DMS53 (cell line): ENCODE measurements at regions not wholly inside any gene's neighbourhood (a gene's known extent, or its start where the extent isn't known, plus 50 kb on each side); places are given as distances from the start of the nearest gene placed in this dataset.
A peak's percentile ranks its signal among the peaks of the same experiment; 100 is the strongest.

ENCODE experiments used
- DNase-seq: peaks from one replicate; lab custom pipeline; 2025; lab: John Stamatoyannopoulos, UW

DNA sequence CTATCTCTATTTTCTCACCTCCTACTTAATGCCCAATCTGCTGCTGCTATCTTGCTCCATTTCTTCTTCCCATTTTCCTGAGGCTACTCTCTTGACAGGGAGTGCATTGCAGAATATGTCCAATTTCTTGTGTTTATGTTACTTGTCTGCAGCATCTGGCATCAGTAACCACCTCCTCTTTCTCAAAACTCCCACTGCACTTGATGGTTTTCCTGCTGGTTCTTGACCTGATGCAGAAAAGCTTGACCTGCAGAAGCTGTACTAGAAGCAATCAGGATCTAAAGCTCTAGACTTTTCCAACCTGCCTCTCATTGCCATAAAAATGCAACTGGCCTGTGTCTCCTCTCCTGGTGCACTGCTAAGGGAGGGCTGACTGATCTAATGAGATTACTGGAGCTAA lies 287.8 kb downstream of the ZEB1 start:
- no peak for DNase-seq

DNA sequence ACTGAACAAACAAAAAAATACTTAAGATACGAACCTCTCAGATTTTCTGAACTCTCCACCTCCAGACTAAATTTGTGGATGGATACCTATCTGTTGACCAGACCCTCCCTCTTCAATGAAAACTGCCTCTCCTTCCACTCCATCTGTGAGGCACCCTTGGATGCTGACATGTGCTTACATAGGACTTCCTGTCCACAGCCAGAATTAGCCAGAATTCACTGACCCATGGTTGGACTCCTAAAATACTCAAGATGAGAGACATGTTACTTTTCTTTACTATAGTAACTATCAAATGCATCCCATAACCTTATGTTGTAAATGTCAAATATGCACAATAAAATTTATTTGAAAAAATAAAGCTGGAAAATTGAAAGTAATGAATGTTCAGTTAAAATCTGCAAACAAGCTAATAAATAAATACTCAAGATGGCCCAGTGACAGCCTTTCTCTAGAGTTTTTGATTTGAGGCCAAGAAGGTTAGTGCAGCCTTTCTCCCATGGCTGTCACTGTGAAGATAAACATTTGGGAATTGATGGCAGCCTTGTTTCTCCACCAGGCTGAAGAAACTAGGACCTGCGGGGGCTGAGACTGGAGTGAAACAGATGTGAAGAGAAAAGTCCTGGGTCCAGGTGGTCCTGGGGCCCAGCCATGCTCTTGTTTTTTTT lies 287.0 kb downstream of the ZEB1 start:
- DNase-seq, result no peak

DNA sequence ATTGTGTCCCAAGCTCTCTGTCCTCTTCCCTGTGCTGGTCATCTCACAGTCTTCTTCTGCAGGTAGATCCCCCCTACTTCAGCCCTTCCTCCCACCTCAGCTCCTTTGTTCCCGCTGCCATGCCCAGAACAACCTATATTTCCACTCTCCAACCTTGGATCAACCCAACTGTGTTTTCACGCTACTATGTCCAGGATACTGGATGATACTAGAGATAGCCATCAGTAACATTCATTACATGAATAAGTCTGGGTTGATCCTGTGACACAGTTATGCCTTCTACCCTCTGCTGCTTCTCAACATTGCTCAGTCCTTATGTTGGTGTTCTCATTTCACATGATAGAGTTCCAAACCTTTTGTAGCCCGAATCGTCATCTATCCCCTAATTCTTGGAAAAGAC lies 286.4 kb downstream of the ZEB1 start:
- no peak for DNase-seq

DNA sequence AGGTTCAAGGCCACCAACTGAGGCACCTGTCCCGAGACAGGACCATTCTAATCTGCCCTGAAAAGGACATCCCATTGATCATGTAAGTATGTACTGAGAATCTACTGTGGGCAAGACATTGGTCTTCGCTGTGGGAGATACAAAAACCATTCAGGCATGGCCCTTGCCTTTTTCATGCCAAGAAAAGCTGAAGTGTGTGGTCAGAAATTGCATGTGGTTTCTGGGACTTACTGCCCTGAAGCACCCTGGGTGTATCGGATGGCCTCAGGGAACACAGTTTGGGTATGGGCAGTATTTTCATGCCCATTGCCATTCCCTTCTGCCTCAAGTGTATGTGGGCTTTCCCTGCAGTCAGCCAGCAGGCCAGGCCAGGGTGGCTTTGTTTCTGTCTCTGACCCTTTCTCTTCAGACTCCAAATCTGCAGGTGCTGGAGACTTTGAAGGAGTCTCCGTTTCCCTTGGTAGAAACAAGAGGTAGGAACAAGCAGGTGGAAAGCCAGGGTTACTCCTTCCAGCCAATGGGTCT lies 285.7 kb downstream of the ZEB1 start:
- DNase-seq, result no peak

DNA sequence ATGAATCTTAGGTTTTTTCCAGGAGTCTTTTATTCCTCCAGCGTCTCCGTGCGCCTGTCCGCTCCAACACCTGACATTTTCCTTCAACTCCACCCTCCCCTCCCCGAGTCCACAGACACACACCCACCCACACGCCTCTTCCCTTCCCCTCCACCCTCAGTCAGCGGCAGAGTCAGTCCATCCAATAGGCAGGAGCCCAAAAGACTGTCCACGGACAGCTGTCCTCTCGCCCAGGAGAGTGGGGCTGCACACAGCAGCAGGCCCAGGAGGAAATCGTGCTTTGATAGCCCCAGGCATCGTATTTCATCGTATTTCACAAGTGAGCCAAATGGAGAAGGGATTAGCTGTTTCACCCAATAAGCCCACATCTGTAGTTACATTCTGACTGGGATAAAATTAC lies 285.1 kb downstream of the ZEB1 start:
- DNase-seq, result peak; percentile 47

DNA sequence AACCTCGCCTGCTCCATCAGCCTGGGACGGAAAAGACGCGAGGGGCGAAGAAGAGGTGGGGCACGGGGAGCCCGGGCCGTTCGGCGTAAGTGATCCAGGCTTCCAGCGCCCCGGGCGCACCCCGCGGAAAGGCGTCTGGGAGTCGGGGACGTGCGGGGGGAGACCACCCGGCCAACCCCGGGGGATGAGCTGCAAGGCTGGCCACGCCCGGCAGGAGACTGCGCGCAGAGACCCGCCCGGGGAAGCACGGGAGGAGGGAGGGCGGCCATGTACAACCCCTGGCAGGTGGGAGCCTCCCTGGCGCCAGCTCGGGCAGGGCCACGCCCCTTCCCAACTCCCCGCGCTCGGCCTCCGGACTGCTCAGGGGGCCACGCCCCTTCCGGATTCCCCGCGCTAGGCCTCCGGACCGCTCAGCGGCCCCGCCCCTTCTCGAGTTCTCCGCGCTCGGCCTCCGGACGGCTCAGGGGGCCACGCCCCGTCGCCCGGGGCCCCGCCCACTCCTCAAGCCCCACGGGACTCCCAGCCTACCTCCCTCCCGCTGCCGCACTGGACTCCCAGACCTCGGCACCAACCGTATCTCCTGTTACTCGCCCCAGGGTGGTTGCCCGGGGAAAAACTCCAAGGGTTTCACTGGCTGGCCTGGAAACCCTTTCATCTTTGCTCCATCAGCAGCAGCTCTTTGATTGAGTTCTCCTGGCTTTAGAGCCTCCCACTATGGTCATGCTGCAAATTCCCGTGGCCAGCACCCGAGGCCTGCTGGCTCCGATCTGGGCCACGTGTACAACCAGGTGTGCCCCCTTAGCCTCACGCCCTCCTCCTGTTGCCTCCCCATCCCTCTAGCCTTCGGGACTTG lies 284.4 kb downstream of the ZEB1 start:
- peak; percentile 98 for DNase-seq

DNA sequence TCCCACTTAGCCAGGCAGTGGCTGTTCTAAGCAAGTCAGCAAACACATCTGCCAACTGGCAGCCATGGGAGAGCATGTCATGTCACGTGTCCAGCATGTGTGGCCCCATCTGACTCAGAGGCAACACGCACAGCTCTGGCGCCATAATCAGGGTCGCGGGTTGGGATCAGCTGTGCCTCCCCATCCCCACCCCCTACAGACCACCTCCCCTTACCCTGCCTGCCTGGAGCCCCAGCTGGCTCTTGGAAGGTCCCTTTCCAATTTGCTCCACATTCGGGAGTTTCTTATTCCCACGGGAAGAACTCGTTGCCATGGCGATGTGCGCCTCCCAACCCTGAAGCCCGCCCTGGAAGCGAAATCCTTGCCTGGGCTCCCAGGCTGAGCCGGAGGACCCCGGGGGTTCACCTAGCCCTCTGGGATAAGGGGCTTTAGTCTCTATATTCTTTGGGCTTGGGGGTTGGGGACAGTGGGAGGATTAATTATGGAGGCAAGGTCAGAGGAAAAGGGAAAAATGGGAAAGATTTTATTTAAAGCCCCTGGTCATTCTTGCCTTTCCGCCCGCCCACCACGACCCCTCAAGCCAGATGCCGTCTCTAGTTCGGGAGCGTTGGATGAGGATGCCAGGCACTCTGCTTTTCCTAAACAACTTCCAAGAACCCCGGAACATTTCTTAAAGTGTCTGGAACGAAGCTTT lies 283.7 kb downstream of the ZEB1 start:
- peak; percentile 67 for DNase-seq

DNA sequence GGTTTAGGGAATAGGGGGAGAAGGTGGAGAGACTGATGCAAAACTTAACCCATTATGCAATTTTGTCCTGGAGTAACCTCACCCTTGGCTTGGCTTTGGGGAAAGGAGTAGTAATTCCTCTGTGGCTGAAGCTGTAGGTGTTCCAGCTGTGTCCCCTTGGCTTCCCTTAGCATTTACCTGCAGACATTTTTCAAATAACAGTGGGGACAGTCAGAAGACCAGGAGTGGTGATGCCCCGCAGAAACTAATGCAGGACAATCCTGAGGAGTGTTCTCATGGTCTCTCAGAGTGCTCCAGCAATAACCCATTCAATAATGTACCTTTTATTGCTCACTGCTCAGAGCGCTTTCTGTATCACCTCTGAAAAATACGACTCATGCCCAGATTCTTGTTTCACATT lies 282.1 kb downstream of the ZEB1 start:
- no peak for DNase-seq

DNA sequence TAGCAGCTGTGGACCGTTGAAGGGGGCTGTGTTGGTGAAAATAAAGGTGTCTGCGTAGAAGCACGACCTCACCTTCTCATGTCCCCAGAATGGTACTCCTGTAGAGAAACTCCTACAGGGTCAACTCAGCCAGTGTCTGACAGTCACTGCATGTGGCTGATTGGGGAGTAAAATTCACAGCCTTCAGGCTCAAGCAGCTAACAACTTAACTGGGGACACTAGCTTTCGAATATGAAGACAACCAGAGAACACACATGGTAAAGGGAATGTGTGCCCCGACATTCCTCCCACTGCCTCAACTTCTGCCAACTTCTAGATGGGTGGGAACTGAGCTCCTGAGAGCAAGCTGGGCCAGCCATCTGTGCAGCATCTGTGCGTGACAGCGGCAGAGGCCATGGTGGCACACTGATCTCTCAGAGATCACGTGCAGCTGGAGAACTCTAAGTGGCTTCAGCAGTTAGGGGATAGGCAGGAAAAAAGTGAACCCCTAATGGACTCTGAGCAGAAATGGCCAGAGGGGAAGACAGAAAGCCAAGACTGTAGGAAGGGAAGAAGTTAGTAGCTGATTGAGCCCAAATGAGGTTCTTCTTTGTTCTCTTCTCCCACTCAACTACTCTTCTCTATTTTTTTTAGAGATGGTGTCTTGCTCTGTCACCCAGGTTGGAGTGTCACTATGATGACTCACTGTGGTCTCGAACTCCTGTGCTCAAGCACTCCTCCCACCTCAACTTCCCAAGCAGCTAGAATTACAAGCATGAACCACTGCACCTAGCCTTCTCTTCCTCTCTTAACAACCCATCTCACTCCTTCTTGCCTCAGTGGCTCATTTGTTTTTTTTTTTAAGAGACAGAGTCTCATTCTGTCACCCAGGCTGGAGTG lies 280.8 kb downstream of the ZEB1 start:
- DNase-seq, result peak; percentile 14

DNA sequence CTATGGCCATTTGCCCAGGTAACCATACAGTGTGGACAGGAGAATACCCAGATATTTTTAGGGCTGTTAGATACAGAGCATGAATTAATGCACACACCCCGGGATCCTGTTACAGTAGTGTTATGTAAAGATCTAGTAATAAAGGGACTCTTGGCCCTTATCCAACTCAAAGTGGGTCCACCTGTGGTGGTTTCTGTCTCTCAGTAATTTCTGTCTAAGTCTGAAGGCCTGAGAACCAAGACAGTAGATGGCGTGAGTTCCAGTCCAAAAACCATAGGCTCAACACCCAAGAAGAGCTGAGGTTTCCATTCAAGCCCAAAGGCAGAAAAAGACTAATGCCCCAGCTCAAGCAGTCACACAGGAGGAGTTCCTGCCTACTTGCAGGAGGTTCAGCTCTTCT lies 277.7 kb downstream of the ZEB1 start:
- DNase-seq, result no peak

DNA sequence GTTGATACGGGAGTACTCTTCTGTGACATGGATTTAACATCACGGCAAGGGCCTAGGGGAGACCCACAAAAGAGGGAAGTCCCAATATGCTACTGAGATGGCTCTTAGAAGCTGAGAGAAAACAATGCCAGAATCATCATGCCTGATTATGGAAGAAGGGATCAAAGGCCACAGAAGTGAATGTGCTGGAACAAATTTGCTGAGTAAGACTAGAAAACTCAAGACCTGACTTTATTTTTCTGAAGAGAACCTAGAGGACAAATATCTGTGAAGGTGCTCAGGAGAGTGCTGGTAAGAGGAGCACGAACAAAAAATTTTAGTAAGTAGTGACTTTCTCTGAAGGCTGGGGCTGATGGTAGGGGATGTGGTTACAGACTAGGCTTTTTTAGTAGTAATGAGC lies 277.0 kb downstream of the ZEB1 start:
- no peak for DNase-seq

DNA sequence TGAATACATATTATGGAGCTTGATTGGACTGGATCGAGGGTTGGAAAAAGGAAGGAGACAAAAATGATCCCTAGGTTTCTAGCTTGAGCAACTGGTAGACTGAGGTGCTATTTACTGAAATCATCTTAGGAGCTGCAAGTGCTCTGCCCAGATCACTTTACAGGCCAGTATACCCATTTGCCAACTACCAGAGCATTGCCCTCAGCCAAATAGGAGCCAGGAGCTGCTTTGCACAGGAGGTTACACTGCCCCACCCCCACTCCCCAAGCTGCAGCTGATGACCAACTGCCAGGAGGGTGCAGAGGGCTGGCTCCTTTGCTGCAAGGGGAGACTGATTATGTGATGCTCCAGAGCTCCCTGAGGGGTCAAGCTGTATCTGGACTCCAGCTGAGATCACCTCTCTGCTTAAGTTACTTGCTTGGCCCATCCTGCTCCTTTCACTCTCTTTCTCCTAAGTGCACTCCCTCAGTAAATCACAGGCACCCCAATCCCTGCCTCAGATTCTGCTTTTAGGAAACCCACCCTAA lies 275.4 kb downstream of the ZEB1 start:
- no peak for DNase-seq

DNA sequence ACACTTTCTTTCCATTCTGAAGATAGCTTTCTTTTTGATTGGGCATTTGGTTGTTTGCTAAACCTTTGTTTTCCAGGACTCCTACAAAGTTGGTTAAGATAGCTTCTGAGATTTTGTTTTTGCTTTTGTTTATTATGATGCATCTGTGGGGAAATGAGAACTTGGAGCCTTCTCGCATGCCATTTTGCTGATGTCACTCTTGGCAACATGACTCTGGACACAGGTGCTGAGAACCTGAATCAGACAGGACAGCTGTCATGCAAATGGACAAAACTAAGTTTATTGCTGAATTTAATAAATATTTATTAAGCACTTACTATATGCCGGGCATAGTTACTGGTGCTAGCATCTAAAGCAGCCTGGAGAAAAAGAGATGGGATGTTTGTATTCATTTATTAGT lies 274.1 kb downstream of the ZEB1 start:
- DNase-seq, result peak; percentile 7

DNA sequence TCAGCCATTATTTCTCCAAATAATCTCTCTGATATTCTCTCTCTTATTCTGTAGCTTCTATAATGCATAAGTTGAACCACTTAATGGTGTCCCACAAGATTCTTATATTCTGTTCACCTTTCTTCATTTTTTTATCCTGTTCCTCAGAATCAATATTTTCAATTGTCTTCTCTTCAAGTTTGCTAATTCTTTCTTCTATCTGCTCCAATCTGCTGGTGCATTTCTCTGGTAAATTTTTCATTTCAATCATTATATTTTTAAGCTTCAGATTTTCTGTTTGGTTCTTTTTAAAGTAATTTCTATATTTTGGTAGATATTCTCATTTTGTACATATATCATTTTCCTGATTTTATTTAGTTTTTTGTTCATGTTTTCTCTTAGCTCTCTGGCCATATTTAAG lies 272.6 kb downstream of the ZEB1 start:
- no peak for DNase-seq

DNA sequence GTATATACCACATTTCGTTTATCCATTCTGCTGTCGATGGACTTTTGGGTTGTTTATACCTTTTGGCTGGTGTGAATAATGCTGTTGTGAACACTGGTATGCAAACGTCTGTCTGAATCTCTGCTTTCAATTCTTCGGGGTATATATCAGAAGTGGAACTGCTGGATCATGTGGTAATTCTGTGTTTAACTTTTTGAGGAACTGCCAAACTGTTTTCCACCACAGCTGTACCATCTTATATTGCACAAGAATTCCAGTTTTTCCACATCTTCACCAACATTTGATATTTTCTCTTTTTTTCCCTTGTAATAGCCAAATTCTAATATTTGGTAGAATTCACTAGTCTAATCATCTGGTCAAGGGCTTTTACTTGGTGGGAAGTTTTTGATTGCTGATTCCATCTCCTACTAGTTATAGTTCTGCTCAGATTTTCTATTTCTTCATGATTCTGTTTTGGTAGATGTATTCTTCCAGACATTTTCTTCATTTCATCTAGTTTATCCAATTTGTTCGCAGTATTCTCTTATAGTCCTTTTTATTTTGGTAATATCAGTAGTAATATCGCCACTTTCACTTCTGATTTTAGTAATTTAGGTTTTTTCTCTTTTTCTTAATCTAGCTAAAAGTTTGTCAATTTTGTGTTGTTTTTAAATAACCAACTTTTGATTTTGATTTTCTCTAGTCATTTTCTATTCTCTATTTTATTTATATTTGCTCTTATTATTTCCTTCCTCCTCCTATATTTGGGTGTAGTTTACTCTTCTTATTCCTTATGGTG lies 271.2 kb downstream of the ZEB1 start:
- no peak for DNase-seq

DNA sequence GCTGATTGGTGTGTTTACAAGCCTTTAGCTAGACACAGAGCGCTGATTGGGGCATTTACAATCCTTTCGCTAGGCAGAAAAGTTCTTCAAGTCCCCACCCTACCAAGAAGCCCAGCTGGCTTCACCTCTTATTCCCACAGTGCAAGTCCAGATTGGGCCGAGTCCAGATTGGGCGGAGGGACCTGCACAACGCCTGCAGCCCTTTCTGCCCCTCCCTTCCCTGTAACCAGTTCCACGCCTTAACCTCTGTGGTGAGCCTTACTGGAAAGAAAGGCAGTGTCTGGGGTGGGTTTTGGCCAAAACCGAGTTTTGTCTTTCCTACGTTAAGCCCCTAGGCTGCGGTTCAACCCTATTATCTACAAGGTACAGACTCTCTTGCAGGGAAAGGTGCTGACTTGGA lies 268.7 kb downstream of the ZEB1 start:
- no peak for DNase-seq

DNA sequence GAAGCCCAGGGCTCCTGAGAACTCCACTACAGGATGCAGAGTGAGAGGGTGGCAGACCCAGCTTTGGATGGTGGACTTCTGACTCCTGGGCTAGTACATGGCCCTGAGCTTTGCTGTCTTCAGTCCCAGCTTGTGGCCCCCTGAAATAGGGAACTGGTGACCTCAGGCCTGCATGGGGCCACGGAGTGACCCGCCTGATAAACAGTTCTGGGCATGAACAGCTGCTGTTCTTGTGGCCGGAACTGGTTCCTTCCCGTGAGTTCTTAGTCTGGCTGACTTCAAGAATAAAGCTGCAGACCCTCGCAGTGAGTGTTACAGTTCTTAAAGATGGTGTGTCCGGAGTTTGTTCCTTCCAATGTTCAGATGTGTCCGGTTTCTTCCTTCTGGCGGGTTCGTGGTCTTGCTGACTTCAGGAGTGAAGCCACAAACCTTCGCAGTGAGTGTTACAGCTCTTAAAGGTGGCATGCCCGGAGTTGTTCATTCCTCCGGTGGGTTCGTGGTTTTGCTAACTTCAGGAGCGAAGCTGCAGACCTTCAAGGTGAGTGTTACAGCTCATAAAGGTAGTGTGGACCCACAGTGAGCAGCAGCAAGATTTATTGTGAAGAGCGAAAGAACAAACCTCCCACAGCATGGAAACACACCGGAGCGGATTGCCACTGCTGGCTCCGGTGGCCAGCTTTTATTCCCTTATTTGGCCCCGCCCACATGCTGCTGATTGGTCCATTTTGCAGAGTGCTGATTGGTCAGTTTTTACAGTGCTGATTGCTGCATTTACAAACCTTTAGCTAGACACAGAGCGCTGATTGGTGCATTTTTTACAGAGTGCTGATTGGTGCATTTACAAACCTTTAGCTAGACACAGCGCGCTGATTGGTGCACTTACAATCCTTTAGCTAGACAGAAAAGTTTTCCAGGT lies 268.0 kb downstream of the ZEB1 start:
- DNase-seq, result no peak

DNA sequence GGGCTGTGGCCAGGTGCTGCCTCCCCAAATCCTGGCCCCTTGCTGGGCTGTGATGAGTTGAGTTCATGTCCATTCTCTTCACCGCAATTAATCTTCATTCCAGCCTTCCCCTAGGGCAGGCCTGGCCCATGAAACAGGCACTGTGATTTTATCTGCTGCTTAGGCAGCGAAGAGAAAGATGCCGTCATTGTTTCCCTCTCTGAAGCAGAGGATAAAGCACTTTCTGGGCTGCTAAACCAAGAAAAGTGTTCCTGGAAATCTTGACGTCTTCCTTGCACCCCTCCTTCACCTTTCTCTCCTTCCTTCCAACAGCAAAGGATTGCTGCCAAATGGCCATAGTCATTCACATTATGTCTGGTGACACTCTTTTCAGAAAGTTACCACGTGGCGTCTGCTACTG lies 265.9 kb downstream of the ZEB1 start:
- DNase-seq, result no peak

DNA sequence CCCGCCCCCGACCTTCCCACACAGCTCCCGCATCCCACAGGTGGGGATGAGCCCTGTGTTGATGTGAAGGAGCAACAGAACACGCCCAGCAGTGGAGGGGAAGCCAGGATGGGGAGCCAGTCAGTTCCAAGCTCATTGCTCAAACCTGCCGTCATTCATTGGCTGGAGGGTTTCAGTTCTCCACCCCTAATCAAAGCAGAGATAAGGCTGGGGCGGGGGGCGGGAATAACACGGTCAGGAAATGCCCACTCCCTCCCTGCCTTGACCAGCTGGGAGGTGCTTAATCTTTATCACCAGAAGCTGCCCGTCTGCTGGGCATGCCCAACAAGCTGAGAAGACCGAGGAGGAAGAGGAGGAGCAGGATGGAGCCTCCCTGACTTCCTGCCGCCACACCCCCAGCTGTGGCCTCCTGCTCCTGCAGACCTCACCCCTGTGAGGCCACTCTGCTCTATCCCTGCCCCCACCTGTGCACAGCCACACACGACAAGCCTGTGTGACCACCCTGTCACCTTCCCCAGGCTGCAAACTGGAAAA lies 265.1 kb downstream of the ZEB1 start:
- no peak for DNase-seq
